Liver (tissue), 8 donors: ENCODE measurements at regions not wholly inside any gene's neighbourhood (a gene's known extent, or its start where the extent isn't known, plus 50 kb on each side); places are given as distances from the start of the nearest gene placed in this dataset.

ENCODE experiments used
- DNase-seq: peaks from one replicate; pipeline ENCODE4 v3.0.0-alpha.2; 2017; ENCODE audit warnings: low spot score
- H3K27ac ChIP-seq, 2 donors: one replicate each; pipeline ENCODE4 v1.7.0; 2013; ENCODE audit warnings: inconsistent platforms in 2 of 2, low read length in 2 of 2, control low read depth in 1 of 2, low read depth in 1 of 2, mild to moderate bottlenecking in 1 of 2
- H3K27me3 ChIP-seq, 4 donors: one replicate each; pipeline versions ENCODE4 v1.6.1 to v1.7.0; 2013; ENCODE audit warnings: low read length in 3 of 4, inconsistent platforms in 1 of 4, mild to moderate bottlenecking in 1 of 4, moderate library complexity in 1 of 4; ENCODE audit not compliant: control insufficient read depth in 4 of 4, insufficient read depth in 4 of 4
- H3K36me3 ChIP-seq, 4 donors: one replicate each; pipeline versions ENCODE4 v1.6.1 to v1.7.0; 2013; ENCODE audit warnings: low read length in 3 of 4, mild to moderate bottlenecking in 3 of 4, low read depth in 1 of 4, moderate library complexity in 1 of 4; ENCODE audit not compliant: control insufficient read depth in 4 of 4, insufficient read depth in 3 of 4
- H3K4me1 ChIP-seq, 4 donors: one replicate each; pipeline versions ENCODE4 v1.6.1 to v1.7.0; 2013; ENCODE audit warnings: low read length in 3 of 4, mild to moderate bottlenecking in 3 of 4, moderate library complexity in 1 of 4; ENCODE audit not compliant: control insufficient read depth in 4 of 4, insufficient read depth in 4 of 4
- H3K4me3 ChIP-seq, 3 donors: one replicate each; pipeline versions ENCODE4 v1.6.1 to v1.7.0; 2013; ENCODE audit warnings: low read length in 3 of 3, control low read depth in 1 of 3, low read depth in 1 of 3, mild to moderate bottlenecking in 1 of 3
- H3K9ac ChIP-seq, 2 donors: one replicate each; pipeline ENCODE4 v1.7.0; 2013; ENCODE audit warnings: low read length in 2 of 2, mild to moderate bottlenecking in 2 of 2, moderate library complexity in 2 of 2, control low read depth in 1 of 2, low read depth in 1 of 2
- H3K9me3 ChIP-seq, 4 donors: one replicate each; pipeline versions ENCODE4 v1.6.1 to v1.7.0; 2013; ENCODE audit warnings: low read length in 3 of 4; ENCODE audit not compliant: control insufficient read depth in 4 of 4
- ATF3 ChIP-seq: IDR thresholded peaks from 2 replicates; pipeline ENCODE4 v1.6.1; 2016; ENCODE audit warnings: antibody characterized with exemption
- CTCF ChIP-seq: fragments of 150-350 bp; IDR thresholded peaks from 2 replicates; pipeline ENCODE4 v1.5.1; 2017; ENCODE audit warnings: improper control_type of control experiment, low read depth, low read length; ENCODE audit not compliant: missing input control
- EGR1 ChIP-seq, 2 donors: IDR thresholded peaks; 2 replicates each; pipeline ENCODE4 v1.6.1; 2016 to 2018; ENCODE audit warnings: antibody characterized with exemption in 2 of 2, low read depth in 2 of 2
- FOXA1 ChIP-seq: IDR thresholded peaks from 2 replicates; pipeline ENCODE4 v1.6.1; 2016; ENCODE audit warnings: antibody characterized with exemption
- FOXA2 ChIP-seq: IDR thresholded peaks from 2 replicates; pipeline ENCODE4 v1.6.1; 2016; ENCODE audit warnings: antibody characterized with exemption
- GABPA ChIP-seq, 2 donors: IDR thresholded peaks in 1 of 2; conservative IDR thresholded peaks in 1 of 2; 2 replicates each; pipeline ENCODE4 v1.6.1; 2016; ENCODE audit warnings: antibody characterized with exemption in 2 of 2, mild to moderate bottlenecking in 1 of 2, moderate library complexity in 1 of 2
- HNF4A ChIP-seq, 2 donors: conservative IDR thresholded peaks; 2 replicates each; pipeline ENCODE4 v1.6.1; 2016; ENCODE audit warnings: antibody characterized with exemption in 2 of 2, mild to moderate bottlenecking in 2 of 2
- HNF4G ChIP-seq: IDR thresholded peaks from 2 replicates; pipeline ENCODE4 v1.6.1; 2016; ENCODE audit warnings: antibody characterized with exemption
- JUND ChIP-seq, 2 donors: IDR thresholded peaks; 2 replicates each; pipeline ENCODE4 v1.6.1; 2016; ENCODE audit warnings: antibody characterized with exemption in 2 of 2
- MAX ChIP-seq: IDR thresholded peaks from 2 replicates; pipeline ENCODE4 v1.6.1; 2016; ENCODE audit warnings: antibody characterized with exemption
- NR2F2 ChIP-seq: IDR thresholded peaks from 2 replicates; pipeline ENCODE4 v1.6.1; 2016; ENCODE audit warnings: antibody characterized with exemption
- RAD21 ChIP-seq, 2 donors: IDR thresholded peaks; 2 replicates each; pipeline ENCODE4 v1.6.1; 2016; ENCODE audit warnings: antibody characterized with exemption in 2 of 2, mild to moderate bottlenecking in 2 of 2
- REST ChIP-seq: IDR thresholded peaks from 2 replicates; pipeline ENCODE4 v1.6.1; 2016; ENCODE audit warnings: antibody characterized with exemption, mild to moderate bottlenecking
- RXRA ChIP-seq, 2 donors: IDR thresholded peaks; 2 replicates each; pipeline ENCODE4 v1.6.1; 2017 to 2018; ENCODE audit warnings: antibody characterized with exemption in 2 of 2, mild to moderate bottlenecking in 1 of 2
- SP1 ChIP-seq: IDR thresholded peaks from 2 replicates; pipeline ENCODE4 v1.6.1; 2018; ENCODE audit warnings: antibody characterized with exemption, mild to moderate bottlenecking
- TAF1 ChIP-seq: conservative IDR thresholded peaks from 2 replicates; pipeline ENCODE4 v1.6.1; 2016; ENCODE audit warnings: antibody characterized with exemption, mild to moderate bottlenecking
- YY1 ChIP-seq: IDR thresholded peaks from 2 replicates; pipeline ENCODE4 v1.6.1; 2016; ENCODE audit warnings: antibody characterized with exemption, mild to moderate bottlenecking
- ZBTB33 ChIP-seq: IDR thresholded peaks from 2 replicates; pipeline ENCODE4 v1.6.1; 2016; ENCODE audit warnings: antibody characterized with exemption
- WGBS: extraction: QIAGEN DNeasy Blood & Tissue Kit; methylation state at CpG from one replicate; pipeline ENCODE4 v1.1.7; 2013; 5-methylcytosine and 5-hydroxymethylcytosine counted together
- donor health status: healthy.
- donor health status: healthy.
- donor health status: healthy.
- donor health status: healthy.
- donor health status: healthy.

- H3K4me1 ChIP-seq = peaks cover 3 to 31% (median 28%) of the 10 kb centered on the region in 4 donors
- no peak overlapping the region for H3K4me3 ChIP-seq
- no peak overlapping the region for H3K9ac ChIP-seq
- DNase-seq = no peak
- H3K27me3 ChIP-seq = no peaks in the 10 kb centered on the region
- no peaks in the 10 kb centered on the region for H3K9me3 ChIP-seq
- H3K27ac ChIP-seq = no peak overlapping the region
- H3K36me3 ChIP-seq = no peaks in the 10 kb centered on the region
- TF ChIP-seq MAX (no peak), YY1 (no peak), HNF4A (conservative IDR thresholded peaks at IDR 0.05) (peak in 1 of 2 donors; percentile 6)
These were observed 477.4 kb upstream of the CHST9 start for GRCh38 chr18:27662537-27662936.

GRCh38 chr18:27661320-27662018, 476.4 kb upstream of the CHST9 start:
- TF ChIP-seq CTCF = no peak
- TF ChIP-seq HNF4G = peak; percentile 10
- TF ChIP-seq FOXA2 = no peak
- no peak for TF ChIP-seq REST
- TF ChIP-seq ATF3 = peak; percentile 22
- no peak for TF ChIP-seq JUND (IDR thresholded peaks at IDR 0.05)
- TF ChIP-seq NR2F2 = peak; percentile 12
- peak; percentile 75 for TF ChIP-seq YY1
- TF ChIP-seq EGR1 (IDR thresholded peaks at IDR 0.05; ENCODE audit: low read depth in 2 of 2) = no peak
- TF ChIP-seq FOXA1 = no peak
- peak; percentile 15 to 16 for TF ChIP-seq RAD21 (IDR thresholded peaks at IDR 0.05)
- TF ChIP-seq RXRA (IDR thresholded peaks at IDR 0.05) = peak; percentile 24 to 38
- TF ChIP-seq MAX = no peak
- no peak for TF ChIP-seq TAF1
- no peak for TF ChIP-seq ZBTB33
- TF ChIP-seq HNF4A (conservative IDR thresholded peaks at IDR 0.05) = peak; percentile 44 to 58
- no peak for TF ChIP-seq GABPA (IDR thresholded peaks at IDR 0.05 in 1 of 2, conservative IDR thresholded peaks at IDR 0.05 in 1 of 2)
- peak; percentile 38 for TF ChIP-seq SP1
- DNase-seq = no peak
- H3K27ac ChIP-seq = no peak overlapping the region

More at GRCh38 chr18:27661320-27662018, 476.4 kb upstream of the CHST9 start:
- H3K9ac ChIP-seq = no peak overlapping the region
- WGBS = 32% methylated on average over 8 of the region's 8 CpGs
- H3K36me3 ChIP-seq = no peaks in the 10 kb centered on the region
- H3K27me3 ChIP-seq = no peaks in the 10 kb centered on the region
- peaks cover 3 to 25% (median 21%) of the 10 kb centered on the region in 4 donors for H3K4me1 ChIP-seq
- H3K9me3 ChIP-seq = no peaks in the 10 kb centered on the region
- H3K4me3 ChIP-seq = peak overlapping the region; percentile 9 to 43 (median 16)
